ENCODE measurements at regions not wholly inside any gene's neighbourhood (a gene's known extent, or its start where the extent isn't known, plus 50 kb on each side); places are given as distances from the start of the nearest gene placed in this dataset.

GRCh38 chr2:62593825-62594224 lies 87.8 kb upstream of the TMEM17 start:
- TF ChIP-seq POLR2AphosphoS5 (IDR thresholded peaks at IDR 0.05; ENCODE audit: borderline replicate concordance, low read depth, low read length) (no peak), EZH2 (IDR thresholded peaks at IDR 0.05) (no peak)

Measured in SK-N-MC (cell line).